GM21737 (cell line): ENCODE measurements at regions not wholly inside any gene's neighbourhood (a gene's known extent, or its start where the extent isn't known, plus 50 kb on each side); places are given as distances from the start of the nearest gene placed in this dataset.

Source experiments
- ATAC-seq: cut with Tn5 transposase; IDR thresholded peaks from one replicate; pipeline ENCODE4 v1.9.1; 2021; ENCODE audit warnings: mild to moderate bottlenecking, moderate library complexity; ENCODE audit not compliant: unreplicated experiment

DNA sequence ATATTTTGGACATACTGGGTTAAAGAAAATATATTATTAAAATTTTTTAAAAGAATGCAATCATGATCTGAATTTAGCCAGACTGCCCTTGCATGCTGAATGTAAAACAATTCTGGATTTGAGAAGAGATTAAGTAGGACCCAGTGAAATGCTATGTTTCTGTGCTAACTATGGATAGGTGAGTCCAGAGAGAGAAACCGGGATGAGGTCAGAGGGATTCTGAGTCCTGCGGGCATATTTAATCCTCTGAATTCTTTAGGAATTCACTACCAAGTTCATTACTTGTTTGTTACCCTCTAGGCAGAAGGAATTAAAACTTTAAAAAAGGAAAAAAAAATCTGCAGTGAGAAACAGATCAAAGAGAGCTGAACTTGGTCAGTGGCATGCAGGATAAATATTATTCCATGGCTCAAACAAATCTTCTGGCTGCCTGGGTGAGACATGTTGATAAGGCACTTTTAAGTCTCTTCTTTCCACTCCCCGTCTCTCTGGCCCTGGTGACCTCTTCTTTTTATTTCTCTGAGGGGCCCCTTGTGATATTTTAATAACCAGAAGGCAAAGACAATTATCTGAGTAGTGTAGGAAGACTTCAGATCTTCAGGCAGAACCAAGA is 50.2 kb upstream of the LYZL1 start:
- ATAC-seq = no peak
